Anterior cingulate cortex (tissue), 58 donors: ENCODE measurements at regions not wholly inside any gene's neighbourhood (a gene's known extent, or its start where the extent isn't known, plus 50 kb on each side); places are given as distances from the start of the nearest gene placed in this dataset.
A peak's percentile ranks its signal among the peaks of the same experiment; 100 is the strongest.
"Not testable (repeated sequence)": the region's sequence is repeated elsewhere in the genome, so short reads cannot be mapped to it uniquely, and the experiment has no call there.

Experiments used
- DNase-seq, 58 donors: peaks; one replicate each; lab custom pipeline; 2025; lab: John Stamatoyannopoulos, UW

DNA sequence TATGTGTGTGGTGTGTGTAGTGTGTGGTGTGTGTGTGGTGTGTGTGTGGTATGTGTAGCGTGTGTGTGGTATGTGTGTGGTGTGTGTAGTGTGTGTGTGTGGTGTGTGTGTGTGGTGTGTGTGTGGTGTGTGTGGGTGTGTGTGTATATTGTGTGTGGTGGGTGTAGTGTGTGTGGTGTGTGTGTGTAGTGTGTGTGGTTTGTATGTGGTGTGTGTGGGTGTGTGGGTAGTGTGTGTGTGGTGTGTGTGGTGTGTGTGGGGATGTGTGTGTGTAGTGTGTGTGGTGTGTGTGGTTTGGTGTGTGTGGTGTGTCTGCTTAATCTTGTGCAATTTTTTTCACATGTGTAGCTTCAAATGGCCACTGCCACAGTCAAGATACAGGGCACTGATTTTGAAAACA is 94.5 kb downstream of the CPZ start:
- DNase-seq, result no peak

DNA sequence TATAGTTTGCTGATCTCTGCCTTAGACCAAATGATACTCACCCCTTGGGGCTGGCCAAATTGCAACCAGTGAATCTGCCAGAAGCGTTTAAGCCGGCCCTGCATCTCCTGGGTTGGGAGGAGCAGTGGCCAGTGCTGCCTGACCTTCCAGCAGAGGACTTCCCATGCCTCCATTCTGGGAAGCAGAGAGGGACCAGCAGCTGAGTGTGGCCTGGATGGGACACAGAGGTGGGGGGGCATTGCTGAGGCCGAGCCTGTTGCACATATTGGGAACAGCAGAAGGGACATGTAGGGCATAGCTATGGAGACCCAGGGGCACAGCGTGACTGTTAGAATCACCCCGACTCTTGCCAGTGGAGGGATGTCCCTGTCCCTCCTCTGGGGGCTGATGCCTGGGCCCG is 93.3 kb downstream of the CPZ start:
- no peak for DNase-seq

DNA sequence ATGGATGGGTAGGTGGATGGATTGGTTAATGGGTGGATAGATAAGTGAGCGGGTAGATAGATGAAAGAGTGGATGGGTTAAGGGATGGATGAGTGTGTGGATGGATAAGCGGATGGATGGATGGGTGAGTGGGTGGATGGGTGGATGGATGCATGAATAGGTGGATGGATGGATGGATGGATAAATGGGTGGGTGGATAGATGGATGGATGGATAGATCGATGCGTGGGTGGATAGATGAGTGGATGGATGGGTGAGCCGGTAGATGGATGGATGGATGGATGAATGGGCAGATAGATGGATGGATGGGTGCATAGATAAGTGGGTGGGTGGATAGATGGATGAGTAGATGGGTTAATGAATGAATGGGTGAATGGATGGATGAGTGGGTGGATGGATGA is 90.9 kb downstream of the CPZ start:
- no peak for DNase-seq

DNA sequence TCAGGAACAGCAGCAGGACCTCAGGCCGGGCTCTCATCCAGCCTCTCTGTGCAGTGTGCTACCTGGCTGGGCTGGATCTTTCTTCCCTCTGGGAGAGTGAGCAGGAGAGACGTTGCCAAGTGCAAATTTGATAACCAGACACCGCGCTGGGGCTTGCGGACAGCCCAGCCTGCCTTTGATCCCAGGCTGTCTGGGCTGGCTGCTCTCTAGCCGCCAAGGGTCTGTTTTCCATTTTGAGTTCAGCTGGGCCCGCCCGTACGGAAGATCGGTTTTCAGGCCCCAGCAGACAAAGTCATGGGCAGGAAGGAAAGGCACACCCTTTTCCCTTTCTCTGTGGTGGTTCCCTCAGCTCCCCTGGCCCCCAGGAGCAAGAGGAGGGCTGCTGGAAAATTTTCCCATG is 90.2 kb downstream of the CPZ start:
- no peak for DNase-seq

GRCh38 chr4:8682296-8682695 is 89.7 kb downstream of the CPZ start:
- no peak for DNase-seq

GRCh38 chr4:8681391-8681790 is 88.8 kb downstream of the CPZ start:
- no peak for DNase-seq

DNA sequence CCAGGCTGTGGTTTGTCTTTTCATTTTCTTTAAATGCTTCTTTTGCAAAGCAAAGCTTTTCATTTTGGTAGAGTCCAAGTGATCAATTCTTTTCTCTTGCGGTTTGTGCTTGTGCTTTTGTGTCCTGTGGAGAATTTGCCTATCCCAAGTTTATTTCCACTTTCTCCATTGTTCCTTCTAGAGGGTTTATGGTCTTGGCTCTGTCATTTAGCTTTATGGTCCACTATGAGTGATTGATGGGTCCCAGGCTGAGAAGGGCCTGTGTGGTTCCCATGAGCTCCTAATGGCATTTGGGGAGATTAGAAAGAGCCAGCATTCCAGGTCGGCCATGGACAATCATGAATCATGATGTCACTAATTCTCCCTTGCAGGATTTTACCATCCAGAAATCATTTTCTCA is 86.5 kb downstream of the CPZ start:
- DNase-seq, result no peak

- DNase-seq, result no peak
Observed at GRCh38 chr4:8676676-8677075, 84.1 kb downstream of the CPZ start.

DNA sequence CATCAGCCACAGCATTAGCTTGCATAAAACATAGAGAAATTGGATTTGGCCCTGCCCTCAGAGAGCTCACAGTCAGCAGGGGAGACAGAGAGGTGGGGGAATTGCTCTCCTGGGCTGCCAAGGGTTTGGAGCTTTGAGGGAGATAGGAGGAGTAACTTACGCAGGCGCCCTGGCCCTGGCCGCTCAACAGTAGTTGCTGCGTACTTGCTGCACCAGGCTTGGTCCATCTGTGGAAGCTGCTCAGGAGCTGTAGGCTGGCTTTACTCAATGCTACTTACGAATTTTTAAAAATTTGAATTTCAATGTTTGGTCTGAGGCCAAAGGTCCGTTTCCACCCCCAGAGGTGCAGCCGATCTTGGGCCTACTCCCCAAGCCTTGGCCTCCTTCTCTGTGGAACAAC is 83.3 kb downstream of the CPZ start:
- no peak for DNase-seq

GRCh38 chr4:8675383-8675782 is 82.8 kb downstream of the CPZ start:
- DNase-seq, result no peak

DNA sequence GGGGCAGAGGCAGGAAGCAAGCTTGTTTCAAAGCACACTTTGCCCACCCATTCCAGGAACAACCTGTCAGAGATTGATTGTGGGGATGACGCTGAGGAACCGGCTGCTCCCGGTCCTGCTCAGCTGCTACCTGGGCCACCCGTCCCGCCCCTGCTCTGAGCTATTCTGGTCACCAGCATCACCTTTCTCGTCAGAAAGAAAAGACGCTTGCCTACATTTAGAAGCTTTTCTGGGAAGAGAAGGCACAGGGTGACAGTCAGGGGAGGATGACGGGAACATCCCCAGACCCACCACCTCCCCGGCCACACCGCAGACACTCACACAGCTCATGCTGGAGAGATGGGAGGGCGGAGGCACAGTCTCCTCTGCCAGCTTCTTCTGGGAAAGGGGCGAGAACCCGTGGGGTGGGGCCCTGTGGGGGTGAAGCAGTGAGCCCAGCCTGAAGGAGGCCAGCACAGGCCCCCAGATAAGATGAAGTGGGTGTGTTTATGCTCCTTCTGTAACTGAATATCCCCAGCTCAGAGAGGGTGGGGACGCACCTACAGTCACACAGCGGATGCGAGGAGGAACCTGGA is 81.8 kb downstream of the CPZ start:
- peak in 1 of 58 donors; percentile 16 for DNase-seq

GRCh38 chr4:8673106-8673505 is 80.5 kb downstream of the CPZ start:
- not testable (repeated sequence) for DNase-seq

- no peak for DNase-seq
Observed at GRCh38 chr4:8672486-8672885, 79.9 kb downstream of the CPZ start.

DNA sequence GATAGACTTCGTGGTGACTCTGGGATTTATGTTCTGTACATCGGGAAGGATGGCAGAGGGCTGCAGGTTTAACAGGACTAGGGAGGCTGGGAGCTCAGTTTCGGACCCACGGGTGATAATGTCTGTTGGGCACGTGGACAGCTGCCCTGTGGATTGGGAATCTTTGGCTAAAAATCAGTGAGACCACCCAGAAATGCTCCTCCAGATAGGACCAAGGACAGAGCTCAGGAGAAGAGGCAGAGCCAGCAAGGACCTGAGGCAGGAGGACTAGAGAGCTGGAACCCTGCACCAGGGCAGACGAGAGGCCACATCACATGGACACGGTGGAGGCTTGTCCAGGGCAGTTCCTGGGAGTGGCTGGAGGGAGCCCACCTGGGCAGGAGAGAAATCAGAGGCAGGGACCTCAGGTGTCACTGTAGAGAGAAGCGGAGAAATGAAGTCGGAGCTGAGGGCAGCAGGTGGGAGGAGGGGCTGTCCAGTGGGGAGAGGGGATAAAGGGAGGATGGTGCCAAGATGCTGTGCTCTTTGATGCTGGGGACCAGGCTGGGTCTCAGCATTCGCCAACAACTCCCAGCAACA is 79.2 kb downstream of the CPZ start:
- DNase-seq, result no peak
